GM12873 (cell line): ENCODE measurements at regions not wholly inside any gene's neighbourhood (a gene's known extent, or its start where the extent isn't known, plus 50 kb on each side); places are given as distances from the start of the nearest gene placed in this dataset.

Source experiments
- TF ChIP-seq, protein P1 (sequence below): IDR thresholded peaks from 2 replicates; pipeline ENCODE4 v1.5.1; 2012; ENCODE audit warnings: low read depth, mild to moderate bottlenecking, moderate library complexity, low read length, control low read depth; ENCODE audit not compliant: insufficient read depth; ENCODE audit errors: missing control alignments

DNA sequence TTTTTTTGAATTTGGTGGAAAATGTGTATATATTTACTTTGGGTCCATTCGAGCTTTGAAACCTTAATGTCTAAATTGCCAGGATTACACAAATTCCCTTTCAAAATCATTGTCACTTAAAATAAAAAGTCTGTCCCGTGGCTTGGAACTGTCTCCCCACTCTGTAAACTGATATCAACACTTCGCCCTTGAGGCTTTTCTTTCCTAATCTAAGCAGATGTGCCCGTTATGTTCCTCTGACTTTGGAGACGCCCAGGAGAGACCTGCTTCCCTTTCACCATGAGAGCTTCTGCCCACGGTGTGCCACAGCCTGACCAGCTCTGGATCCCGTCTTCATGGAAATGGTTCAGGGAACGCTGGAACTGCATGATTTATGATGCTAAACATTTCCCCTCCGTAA lies 151.3 kb downstream of the C16orf95 start:
- TF ChIP-seq, protein P1, sequence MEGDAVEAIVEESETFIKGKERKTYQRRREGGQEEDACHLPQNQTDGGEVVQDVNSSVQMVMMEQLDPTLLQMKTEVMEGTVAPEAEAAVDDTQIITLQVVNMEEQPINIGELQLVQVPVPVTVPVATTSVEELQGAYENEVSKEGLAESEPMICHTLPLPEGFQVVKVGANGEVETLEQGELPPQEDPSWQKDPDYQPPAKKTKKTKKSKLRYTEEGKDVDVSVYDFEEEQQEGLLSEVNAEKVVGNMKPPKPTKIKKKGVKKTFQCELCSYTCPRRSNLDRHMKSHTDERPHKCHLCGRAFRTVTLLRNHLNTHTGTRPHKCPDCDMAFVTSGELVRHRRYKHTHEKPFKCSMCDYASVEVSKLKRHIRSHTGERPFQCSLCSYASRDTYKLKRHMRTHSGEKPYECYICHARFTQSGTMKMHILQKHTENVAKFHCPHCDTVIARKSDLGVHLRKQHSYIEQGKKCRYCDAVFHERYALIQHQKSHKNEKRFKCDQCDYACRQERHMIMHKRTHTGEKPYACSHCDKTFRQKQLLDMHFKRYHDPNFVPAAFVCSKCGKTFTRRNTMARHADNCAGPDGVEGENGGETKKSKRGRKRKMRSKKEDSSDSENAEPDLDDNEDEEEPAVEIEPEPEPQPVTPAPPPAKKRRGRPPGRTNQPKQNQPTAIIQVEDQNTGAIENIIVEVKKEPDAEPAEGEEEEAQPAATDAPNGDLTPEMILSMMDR = no peak

DNA sequence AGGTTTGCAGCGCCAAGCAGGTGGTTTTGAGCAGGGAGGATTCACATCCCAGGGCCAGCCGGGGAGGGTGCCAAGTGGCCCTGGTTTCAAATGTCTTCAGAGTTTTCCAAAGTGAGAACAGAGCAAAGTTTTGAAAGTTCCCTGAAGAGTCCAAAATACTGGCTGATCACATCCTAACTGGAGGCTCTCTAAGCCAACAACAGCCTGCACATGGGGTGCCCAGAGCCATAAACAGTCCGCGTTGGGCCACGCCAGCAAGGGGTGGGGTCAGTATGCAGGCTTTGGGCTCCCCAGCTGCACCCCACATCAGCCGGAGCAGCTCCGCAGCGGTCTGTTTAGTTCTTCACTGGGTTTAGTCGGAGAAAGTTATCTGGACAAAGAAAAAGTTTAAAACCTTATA lies 150.9 kb downstream of the C16orf95 start:
- TF ChIP-seq, protein P1 = no peak

DNA sequence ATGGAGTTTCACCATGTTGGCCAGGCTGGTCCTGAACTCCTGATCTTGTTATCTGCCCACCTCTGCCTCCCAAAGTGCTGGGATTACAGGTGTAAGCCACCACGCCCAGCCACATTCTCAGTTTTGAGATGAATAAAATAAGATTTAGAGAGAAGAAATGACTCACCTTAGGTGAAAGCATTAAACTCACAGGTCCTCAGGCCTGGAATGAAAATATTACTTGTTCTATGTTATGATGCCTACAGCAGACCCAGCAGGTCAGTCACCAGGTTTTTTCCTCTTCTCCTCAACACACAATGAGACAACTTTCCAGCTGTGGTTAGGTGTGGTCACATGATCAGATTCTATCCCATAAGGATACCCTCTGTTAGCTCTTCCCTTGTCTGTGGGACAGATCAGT lies 150.3 kb downstream of the C16orf95 start:
- TF ChIP-seq, protein P1 = no peak

DNA sequence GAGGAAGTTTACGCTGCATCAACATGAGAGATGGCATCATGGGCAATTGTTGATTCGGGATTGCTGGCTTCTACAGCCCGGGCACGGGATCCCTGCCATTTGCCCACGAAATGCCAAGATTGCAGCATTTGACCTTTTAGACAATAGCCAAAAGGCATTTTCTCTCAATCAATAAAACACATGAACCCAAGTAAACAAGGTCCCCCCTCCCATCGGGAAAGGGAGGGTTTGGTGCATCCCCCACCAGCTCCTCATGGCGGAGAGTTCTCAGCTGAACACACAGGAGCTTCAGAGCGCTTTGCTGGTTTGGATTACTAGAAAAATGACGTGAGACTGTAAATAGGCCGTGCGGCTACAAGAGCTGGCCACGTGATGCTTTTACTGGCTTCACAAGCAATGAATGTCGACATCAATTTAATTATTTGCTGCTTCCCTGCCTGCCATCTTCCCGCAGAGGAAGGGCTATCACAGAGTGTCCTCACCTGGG lies 147.6 kb downstream of the C16orf95 start:
- TF ChIP-seq, protein P1 = no peak

DNA sequence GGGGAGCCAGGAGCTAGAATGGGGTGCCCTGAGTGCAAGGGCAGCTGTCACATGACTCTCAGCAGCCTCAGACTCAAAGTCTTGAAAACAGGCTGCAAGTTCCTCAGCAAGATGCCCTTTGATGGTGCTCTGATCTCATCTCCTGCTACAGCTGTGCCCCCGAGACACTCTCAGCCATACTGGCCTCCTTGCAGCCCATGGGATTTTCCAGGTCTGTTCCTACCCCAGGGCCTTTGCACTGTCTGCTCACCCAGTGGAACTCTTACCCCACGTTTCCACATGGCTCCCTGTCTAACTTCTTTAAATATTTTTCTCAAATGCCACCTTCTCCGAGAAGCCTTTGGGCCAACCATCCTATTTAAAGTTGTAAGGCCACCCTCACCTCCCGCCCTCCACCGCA lies 146.9 kb downstream of the C16orf95 start:
- TF ChIP-seq, protein P1 = no peak

DNA sequence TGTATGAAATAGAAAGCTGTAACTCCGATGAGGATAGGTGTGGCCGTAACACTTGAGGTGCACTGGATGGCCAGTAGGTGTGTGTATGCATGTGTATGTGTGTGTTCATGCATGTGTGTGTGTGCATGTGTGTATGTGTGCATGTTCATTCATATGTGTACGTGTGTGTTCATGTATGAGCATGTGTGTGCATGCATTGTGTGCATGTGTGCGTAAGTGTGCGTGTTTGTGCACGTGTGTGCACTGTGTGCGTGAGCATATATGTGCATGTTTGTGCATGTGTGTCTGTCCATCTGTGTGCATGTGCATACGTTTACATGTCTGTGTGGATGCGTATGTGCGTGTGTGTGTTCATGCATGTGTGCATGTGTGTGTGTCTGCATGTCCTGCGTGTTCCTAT lies 145.5 kb downstream of the C16orf95 start:
- TF ChIP-seq, protein P1 = no peak

DNA sequence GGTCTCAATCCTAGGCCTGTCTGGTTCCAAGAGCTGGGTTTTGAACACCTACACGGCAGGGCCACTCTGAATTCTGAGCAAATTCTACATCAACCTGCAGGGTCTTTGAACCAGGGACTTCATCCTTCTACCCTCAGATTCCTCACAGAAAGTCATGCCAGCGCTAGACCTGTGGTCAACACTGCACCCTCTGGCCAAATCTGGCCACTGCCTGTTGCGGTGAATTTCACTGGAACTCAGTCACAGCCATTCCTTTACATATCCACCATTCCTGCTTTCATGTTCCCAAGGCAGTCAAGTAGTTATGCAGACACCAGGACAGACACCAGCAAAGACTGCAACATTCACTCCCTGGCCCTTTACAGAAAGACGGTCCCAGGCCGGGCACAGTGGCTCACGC lies 144.6 kb downstream of the C16orf95 start:
- TF ChIP-seq, protein P1 = no peak
